Adrenal gland (tissue), 5 donors: ENCODE measurements at regions not wholly inside any gene's neighbourhood (a gene's known extent, or its start where the extent isn't known, plus 50 kb on each side); places are given as distances from the start of the nearest gene placed in this dataset.

ENCODE experiments used
- CTCF ChIP-seq, 6 experiments: fragments of 450-650 bp in 4 of 6; fragments of 200-600 bp in 2 of 6; sonication (generic) in 1 of 6; IDR thresholded peaks; 1 replicate in 5 of 6; 2 replicates in 1 of 6; pipeline versions ENCODE4 v1.5.1 to v1.8.0; 2016 to 2021; ENCODE audit warnings: antibody characterized with exemption in 6 of 6, mild to moderate bottlenecking in 2 of 6, moderate library complexity in 1 of 6
- POLR2A ChIP-seq, 2 donors: fragments of 450-650 bp; IDR thresholded peaks; one replicate each; pipeline ENCODE4 v1.6.1; 2017; ENCODE audit warnings: antibody characterized with exemption in 2 of 2, mild to moderate bottlenecking in 2 of 2, moderate library complexity in 1 of 2
- donor health status: DM: no; HTN: no; CAD: no.

GRCh38 chr2:128545085-128545484 lies 226.4 kb upstream of the HS6ST1 start:
- TF ChIP-seq POLR2A (IDR thresholded peaks at IDR 0.05) (no peak), CTCF (IDR thresholded peaks at IDR 0.05) (no peak)
